ENCODE measurements at regions not wholly inside any gene's neighbourhood (a gene's known extent, or its start where the extent isn't known, plus 50 kb on each side); places are given as distances from the start of the nearest gene placed in this dataset.

DNA sequence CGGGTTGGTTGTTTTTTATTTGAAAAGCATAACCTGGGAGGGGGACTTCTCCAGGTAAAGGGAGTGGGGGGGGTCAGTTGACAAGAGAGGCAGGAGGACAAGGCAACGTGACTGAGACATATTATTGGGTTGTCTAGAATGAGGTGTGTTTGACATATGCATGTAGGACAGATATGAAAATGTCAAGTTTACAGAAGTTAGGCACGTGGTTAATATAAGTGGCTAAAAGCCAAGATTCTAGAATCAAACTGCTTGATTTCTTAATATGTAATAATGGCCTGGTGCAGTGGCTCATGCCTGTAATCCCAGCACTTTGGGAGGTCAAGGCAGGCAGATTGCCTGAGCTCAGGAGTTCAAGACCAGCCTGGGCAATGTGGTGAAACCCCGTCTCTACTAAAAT, 212.8 kb downstream of the SQOR start:
- TF ChIP-seq CTCF (IDR thresholded peaks at IDR 0.05; ENCODE audit: low read length) (no peak), EZH2 (IDR thresholded peaks at IDR 0.05; ENCODE audit: borderline replicate concordance, low read length) (no peak)
